HG03196 (cell line): ENCODE measurements at regions not wholly inside any gene's neighbourhood (a gene's known extent, or its start where the extent isn't known, plus 50 kb on each side); places are given as distances from the start of the nearest gene placed in this dataset.
A peak's percentile ranks its signal among the peaks of the same experiment; 100 is the strongest.
"Not testable (repeated sequence)": the region's sequence is repeated elsewhere in the genome, so short reads cannot be mapped to it uniquely, and the experiment has no call there.

ENCODE experiments used
- ATAC-seq: cut with Tn5 transposase; IDR thresholded peaks from one replicate; pipeline ENCODE4 v1.9.1; 2021; ENCODE audit not compliant: unreplicated experiment

- no peak for ATAC-seq
These were observed 477.0 kb downstream of the PCNX1 start for GRCh38 chr14:71384007-71384845.

- ATAC-seq, result no peak
These were observed 480.5 kb downstream of the PCNX1 start for GRCh38 chr14:71387753-71388152.

- no peak for ATAC-seq
These were observed 481.1 kb downstream of the PCNX1 start for GRCh38 chr14:71388336-71388735.

GRCh38 chr14:71388862-71389261 is 481.6 kb downstream of the PCNX1 start:
- ATAC-seq, result no peak

- ATAC-seq, result no peak
These were observed 487.1 kb downstream of the PCNX1 start for GRCh38 chr14:71394386-71394785.

GRCh38 chr14:71395151-71395604 is 487.9 kb downstream of the PCNX1 start:
- ATAC-seq, result no peak

- no peak for ATAC-seq
These were observed 488.4 kb downstream of the PCNX1 start for GRCh38 chr14:71395636-71396035.

- ATAC-seq, result no peak
These were observed 488.9 kb downstream of the PCNX1 start for GRCh38 chr14:71396050-71396677.

GRCh38 chr14:71397371-71397770 is 490.1 kb downstream of the PCNX1 start:
- ATAC-seq, result no peak

- peak; percentile 7 for ATAC-seq
These were observed 491.2 kb downstream of the PCNX1 start for GRCh38 chr14:71398450-71398849.

- ATAC-seq, result peak; percentile 73
These were observed 491.8 kb downstream of the PCNX1 start for GRCh38 chr14:71399057-71399487.

GRCh38 chr14:71400871-71401321 is 493.6 kb downstream of the PCNX1 start:
- no peak for ATAC-seq

- not testable (repeated sequence) for ATAC-seq
These were observed 495.2 kb downstream of the PCNX1 start for GRCh38 chr14:71402415-71402814.

GRCh38 chr14:71403656-71404055 is 496.4 kb downstream of the PCNX1 start:
- ATAC-seq, result no peak

GRCh38 chr14:71405676-71406075 is 498.4 kb downstream of the PCNX1 start:
- no peak for ATAC-seq

GRCh38 chr14:71408362-71409030 is 501.2 kb downstream of the PCNX1 start:
- no peak for ATAC-seq

GRCh38 chr14:71410578-71411284 is 503.5 kb downstream of the PCNX1 start:
- ATAC-seq, result no peak

- no peak for ATAC-seq
These were observed 504.0 kb downstream of the PCNX1 start for GRCh38 chr14:71411285-71411595.

GRCh38 chr14:71411738-71412137 is 504.5 kb downstream of the PCNX1 start:
- no peak for ATAC-seq

- ATAC-seq, result no peak
These were observed 507.6 kb downstream of the PCNX1 start for GRCh38 chr14:71414631-71415403.

GRCh38 chr14:71415404-71415690 is 508.1 kb downstream of the PCNX1 start:
- no peak for ATAC-seq
